DND-41 (cell line): ENCODE measurements at regions not wholly inside any gene's neighbourhood (a gene's known extent, or its start where the extent isn't known, plus 50 kb on each side); places are given as distances from the start of the nearest gene placed in this dataset.
A peak's percentile ranks its signal among the peaks of the same experiment; 100 is the strongest.

Experiments
- ATAC-seq: fragments of 200-7000 bp; cut with Tn5 transposase; 3 replicates; pipeline ENCODE4 v1.9.1; 2021; ENCODE audit warnings: low read depth; ENCODE audit not compliant: insufficient read depth
- DNase-seq: peaks from one replicate; pipeline ENCODE4 v3.0.0-alpha.2; 2020
- H2AFZ ChIP-seq: 2 replicates; pipeline ENCODE4 v1.6.0; 2012; ENCODE audit warnings: low read depth, low read length
- H3K27ac ChIP-seq: 2 replicates; pipeline ENCODE4 v1.5.1; 2012; ENCODE audit warnings: low read length, inconsistent platforms
- H3K27me3 ChIP-seq: fragments of 200-600 bp; sonication (generic); 2 replicates; pipeline ENCODE4 v1.6.0; 2012; ENCODE audit warnings: low read length, mild to moderate bottlenecking, inconsistent platforms; ENCODE audit not compliant: insufficient read depth, poor library complexity
- H3K36me3 ChIP-seq: 2 replicates; pipeline ENCODE4 v1.5.1; 2012; ENCODE audit warnings: low read length, inconsistent platforms; ENCODE audit not compliant: insufficient read depth
- H3K4me1 ChIP-seq: 2 replicates; pipeline ENCODE4 v1.5.1; 2012; ENCODE audit warnings: mild to moderate bottlenecking, low read length; ENCODE audit not compliant: insufficient read depth
- H3K4me2 ChIP-seq: 2 replicates; pipeline ENCODE4 v1.6.0; 2012; ENCODE audit warnings: mild to moderate bottlenecking, moderate library complexity, low read length, inconsistent platforms; ENCODE audit not compliant: insufficient read depth
- H3K4me3 ChIP-seq, 2 experiments: fragments of 200-600 bp in 1 of 2; shearing (Covaris generic) in 1 of 2; 2 replicates each; pipeline ENCODE4 v1.5.1; 2012 to 2016; ENCODE audit warnings: inconsistent platforms in 2 of 2, low read length in 2 of 2, mild to moderate bottlenecking in 2 of 2, low read depth in 1 of 2, moderate library complexity in 1 of 2
- H3K79me2 ChIP-seq: 2 replicates; pipeline ENCODE4 v1.6.0; 2012; ENCODE audit warnings: low read length, inconsistent platforms; ENCODE audit not compliant: insufficient read depth
- H3K9ac ChIP-seq: 2 replicates; pipeline ENCODE4 v1.6.0; 2012; ENCODE audit warnings: low read depth, mild to moderate bottlenecking, inconsistent platforms, low read length, moderate library complexity
- H3K9me3 ChIP-seq: 2 replicates; pipeline ENCODE4 v1.5.1; 2012; ENCODE audit warnings: low read length, moderate library complexity, mild to moderate bottlenecking, inconsistent platforms; ENCODE audit not compliant: insufficient read depth, severe bottlenecking
- H4K20me1 ChIP-seq: 2 replicates; pipeline ENCODE4 v1.6.0; 2012; ENCODE audit warnings: low read length; ENCODE audit not compliant: insufficient read depth
- EZH2 ChIP-seq: IDR thresholded peaks from 3 replicates; pipeline ENCODE4 v1.6.1; 2012; ENCODE audit warnings: borderline replicate concordance, low read depth, mild to moderate bottlenecking, moderate library complexity, low read length, inconsistent platforms; ENCODE audit not compliant: severe bottlenecking
- TF ChIP-seq, protein P1 (sequence below): IDR thresholded peaks from 2 replicates; pipeline ENCODE4 v1.5.1; 2012; ENCODE audit warnings: borderline replicate concordance, low read length, moderate library complexity, mild to moderate bottlenecking; ENCODE audit not compliant: poor library complexity, severe bottlenecking; ENCODE audit errors: extremely low read depth

- Histone ChIP-seq H3K9me3 (no peaks in the 10 kb centered on the region), H4K20me1 (no peaks in the 10 kb centered on the region), H3K27me3 (no peaks in the 10 kb centered on the region), H3K36me3 (no peaks in the 10 kb centered on the region), H3K4me2 (no peak overlapping the region), H3K79me2 (no peaks in the 10 kb centered on the region), H3K27ac (peak overlapping the region; percentile 94), H3K4me3 (no peak overlapping the region), H3K4me1 (peaks cover 52% of the 10 kb centered on the region), H2AFZ (no peak overlapping the region), H3K9ac (peak overlapping the region; percentile 49)
- no peak for TF ChIP-seq EZH2
- TF ChIP-seq, protein P1, sequence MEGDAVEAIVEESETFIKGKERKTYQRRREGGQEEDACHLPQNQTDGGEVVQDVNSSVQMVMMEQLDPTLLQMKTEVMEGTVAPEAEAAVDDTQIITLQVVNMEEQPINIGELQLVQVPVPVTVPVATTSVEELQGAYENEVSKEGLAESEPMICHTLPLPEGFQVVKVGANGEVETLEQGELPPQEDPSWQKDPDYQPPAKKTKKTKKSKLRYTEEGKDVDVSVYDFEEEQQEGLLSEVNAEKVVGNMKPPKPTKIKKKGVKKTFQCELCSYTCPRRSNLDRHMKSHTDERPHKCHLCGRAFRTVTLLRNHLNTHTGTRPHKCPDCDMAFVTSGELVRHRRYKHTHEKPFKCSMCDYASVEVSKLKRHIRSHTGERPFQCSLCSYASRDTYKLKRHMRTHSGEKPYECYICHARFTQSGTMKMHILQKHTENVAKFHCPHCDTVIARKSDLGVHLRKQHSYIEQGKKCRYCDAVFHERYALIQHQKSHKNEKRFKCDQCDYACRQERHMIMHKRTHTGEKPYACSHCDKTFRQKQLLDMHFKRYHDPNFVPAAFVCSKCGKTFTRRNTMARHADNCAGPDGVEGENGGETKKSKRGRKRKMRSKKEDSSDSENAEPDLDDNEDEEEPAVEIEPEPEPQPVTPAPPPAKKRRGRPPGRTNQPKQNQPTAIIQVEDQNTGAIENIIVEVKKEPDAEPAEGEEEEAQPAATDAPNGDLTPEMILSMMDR: no peak
- ATAC-seq: peak; percentile 47
- peak; percentile 56 for DNase-seq
These were observed 225.3 kb upstream of the B3GAT1 start for GRCh38 chr11:134637091-134638015.

DNA sequence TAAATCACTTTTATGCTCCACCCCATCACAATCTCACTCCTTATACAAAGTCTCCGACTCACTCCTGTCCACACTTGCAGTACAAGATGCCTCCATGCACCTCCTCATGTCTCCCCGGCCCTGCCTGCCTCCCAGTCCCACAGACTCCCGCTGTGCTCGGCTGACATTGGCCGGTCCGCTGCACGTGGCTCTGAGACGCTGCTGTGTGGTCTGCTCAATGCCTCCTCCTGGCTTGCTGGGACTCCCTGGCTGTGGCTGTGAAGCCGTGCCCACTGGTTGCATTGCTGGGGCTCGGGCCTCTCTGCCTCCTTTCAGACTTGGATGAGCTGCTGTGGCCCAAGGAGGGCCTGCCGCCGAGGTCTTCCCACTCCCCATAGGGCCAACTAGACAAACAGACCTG, 224.0 kb upstream of the B3GAT1 start:
- H3K27me3 ChIP-seq: no peaks in the 10 kb centered on the region
- no peaks in the 10 kb centered on the region for H3K9me3 ChIP-seq
- ATAC-seq: no peak
- H3K79me2 ChIP-seq: no peaks in the 10 kb centered on the region
- H2AFZ ChIP-seq: no peak overlapping the region
- peaks cover 52% of the 10 kb centered on the region for H3K4me1 ChIP-seq
- no peak overlapping the region; the same call in 1 of the 2 replicates for H3K9ac ChIP-seq
- DNase-seq: no peak
- H3K4me2 ChIP-seq: no peak overlapping the region
- peak overlapping the region; percentile 94; the same call in 1 of the 2 replicates for H3K27ac ChIP-seq
- TF ChIP-seq, protein P1: no peak
- no peak for TF ChIP-seq EZH2
- H3K4me3 ChIP-seq: no peak overlapping the region
- no peaks in the 10 kb centered on the region for H3K36me3 ChIP-seq
- H4K20me1 ChIP-seq: no peaks in the 10 kb centered on the region

- Histone ChIP-seq H3K27me3 (no peaks in the 10 kb centered on the region), H3K9ac (no peak overlapping the region), H2AFZ (no peak overlapping the region), H3K79me2 (no peaks in the 10 kb centered on the region), H3K36me3 (no peaks in the 10 kb centered on the region), H3K4me1 (peaks cover 46% of the 10 kb centered on the region), H3K4me3 (no peak overlapping the region), H3K4me2 (no peak overlapping the region), H3K9me3 (no peaks in the 10 kb centered on the region), H3K27ac (peak overlapping the region; percentile 32), H4K20me1 (no peaks in the 10 kb centered on the region)
- TF ChIP-seq EZH2: no peak
- TF ChIP-seq, protein P1: peak; percentile 45
- DNase-seq: no peak
- no peak for ATAC-seq
These were observed 223.1 kb upstream of the B3GAT1 start for GRCh38 chr11:134634897-134635831.
